Spleen (tissue), 11 donors: ENCODE measurements at regions not wholly inside any gene's neighbourhood (a gene's known extent, or its start where the extent isn't known, plus 50 kb on each side); places are given as distances from the start of the nearest gene placed in this dataset.

Experiments used
- DNase-seq: peaks from one replicate; pipeline ENCODE4 v3.0.0-alpha.2; 2020
- H3K27ac ChIP-seq, 8 donors: fragments of 200-600 bp; sonication (generic) in 7 of 8; 1 replicate in 4 of 8; 2 replicates in 4 of 8; pipeline versions ENCODE4 v1.5.0 to v1.8.0; 2016 to 2021; ENCODE audit warnings: inconsistent platforms in 4 of 8, mild to moderate bottlenecking in 4 of 8, moderate library complexity in 1 of 8
- H3K27me3 ChIP-seq, 7 donors: fragments of 200-600 bp; sonication (generic) in 6 of 7; replicated peaks in 1 of 7; 1 replicate in 4 of 7; 2 replicates in 3 of 7; pipeline versions ENCODE4 v1.5.0 to v1.8.0; 2016 to 2021; ENCODE audit warnings: inconsistent platforms in 3 of 7, mild to moderate bottlenecking in 1 of 7
- H3K36me3 ChIP-seq, 6 donors: fragments of 200-600 bp; sonication (generic) in 5 of 6; 1 replicate in 4 of 6; 2 replicates in 2 of 6; pipeline versions ENCODE4 v1.5.0 to v1.8.0; 2016 to 2021; ENCODE audit warnings: inconsistent platforms in 2 of 6
- H3K4me1 ChIP-seq, 6 donors: fragments of 200-600 bp; sonication (generic) in 5 of 6; 1 replicate in 3 of 6; 2 replicates in 3 of 6; pipeline versions ENCODE4 v1.5.0 to v1.8.0; 2016 to 2021; ENCODE audit warnings: inconsistent platforms in 3 of 6
- H3K4me3 ChIP-seq, 8 donors: fragments of 200-600 bp; sonication (generic) in 7 of 8; 1 replicate in 4 of 8; 2 replicates in 4 of 8; pipeline versions ENCODE4 v1.5.0 to v1.8.0; 2016 to 2021; ENCODE audit warnings: inconsistent platforms in 4 of 8, mild to moderate bottlenecking in 4 of 8, moderate library complexity in 2 of 8
- H3K9me3 ChIP-seq, 8 donors: fragments of 200-600 bp; sonication (generic) in 7 of 8; 1 replicate in 4 of 8; 2 replicates in 4 of 8; pipeline versions ENCODE4 v1.5.0 to v1.8.0; 2016 to 2021; ENCODE audit warnings: inconsistent platforms in 4 of 8
- CTCF ChIP-seq, 11 experiments: fragments of 200-600 bp in 7 of 11; fragments of 450-650 bp in 4 of 11; sonication (generic) in 4 of 11; IDR thresholded peaks in 8 of 11; conservative IDR thresholded peaks in 3 of 11; 1 replicate in 7 of 11; 2 replicates in 4 of 11; pipeline versions ENCODE4 v1.4.0 to v1.8.0; 2016 to 2021; ENCODE audit warnings: antibody characterized with exemption in 11 of 11, inconsistent platforms in 4 of 11, mild to moderate bottlenecking in 1 of 11
- POLR2A ChIP-seq, 3 donors: fragments of 450-650 bp; IDR thresholded peaks; one replicate each; pipeline ENCODE4 v1.5.1; 2017; ENCODE audit warnings: antibody characterized with exemption in 3 of 3, mild to moderate bottlenecking in 1 of 3
- POLR2AphosphoS5 ChIP-seq, 3 donors: sonication (generic); formaldehyde crosslinking; IDR thresholded peaks; one replicate each; pipeline ENCODE4 v1.5.1; 2017; ENCODE audit warnings: antibody characterized with exemption in 3 of 3
- WGBS, 5 donors: extraction: QIAGEN DNeasy Blood & Tissue Kit in 3 of 5; methylation state at CpG; one replicate each; pipeline versions ENCODE4 v1.1.5 to v1.1.7; 2013 to 2018; 5-methylcytosine and 5-hydroxymethylcytosine counted together
- intact Hi-C: fragments of 100-400 bp; cut with DNase I; formaldehyde crosslinking; loops from one replicate; pipeline ENCODE4 v1.15.0; 2023; ENCODE audit warnings: low total_unique reads
- donor health status: healthy with polysubstance abuse.
- donor health status: DM: no; HTN: no; CAD: no; lungs with moderate emphysema.
- donor health status: DM: no; HTN: no; CAD: no.
- donor health status: Bipolar disorder and iron deficiency.
- donor health status: healthy.
- donor health status: DM: no; HTN: no; CAD: no.
- donor health status: DM: yes; HTN: yes; CAD: no.

GRCh38 chr15:61379005-61379404 is 149.9 kb upstream of the RORA start:
- Histone ChIP-seq H3K27me3 (no peaks in the 10 kb centered on the region), H3K4me3 (no peak overlapping the region), H3K36me3 (no peaks in the 10 kb centered on the region), H3K27ac (no peak overlapping the region), H3K4me1 (no peaks in the 10 kb centered on the region), H3K9me3 (peaks cover 0 to 6% (median 0%) of the 10 kb centered on the region in 8 donors)
- no peak for DNase-seq
- TF ChIP-seq POLR2AphosphoS5 (IDR thresholded peaks at IDR 0.05) = no peak
- TF ChIP-seq POLR2A (IDR thresholded peaks at IDR 0.05) = no peak
- TF ChIP-seq CTCF (IDR thresholded peaks at IDR 0.05 in 8 of 11, conservative IDR thresholded peaks at IDR 0.05 in 3 of 11) = no peak
- 63 to 100% (median 90%) methylated on average over 1 of the region's 1 CpG for WGBS, 5 donors
- intact Hi-C loops = no loop called here

- Histone ChIP-seq H3K27me3 (no peaks in the 10 kb centered on the region), H3K4me3 (no peak overlapping the region), H3K9me3 (peaks cover 0 to 7% (median 0%) of the 10 kb centered on the region in 8 donors), H3K36me3 (no peaks in the 10 kb centered on the region), H3K27ac (no peak overlapping the region), H3K4me1 (no peaks in the 10 kb centered on the region)
- TF ChIP-seq POLR2AphosphoS5 (IDR thresholded peaks at IDR 0.05) = no peak
- 72 to 89% (median 87%) methylated on average over 2 of the region's 2 CpGs for WGBS, 5 donors
- no peak for DNase-seq
- intact Hi-C loops = no loop called here
These were observed 147.9 kb upstream of the RORA start for GRCh38 chr15:61376961-61377360.

- DNase-seq = no peak
- H3K36me3 ChIP-seq = no peaks in the 10 kb centered on the region
- no peak overlapping the region for H3K4me3 ChIP-seq
- H3K27me3 ChIP-seq = no peaks in the 10 kb centered on the region
- WGBS, 5 donors = 84 to 94% (median 91%) methylated on average over 3 of the region's 3 CpGs
- intact Hi-C loops = no loop called here
- TF ChIP-seq POLR2AphosphoS5 (IDR thresholded peaks at IDR 0.05) (no peak), CTCF (IDR thresholded peaks at IDR 0.05 in 8 of 11, conservative IDR thresholded peaks at IDR 0.05 in 3 of 11) (no peak), POLR2A (IDR thresholded peaks at IDR 0.05) (no peak)
- H3K4me1 ChIP-seq = no peaks in the 10 kb centered on the region
- peaks cover 0 to 11% (median 0%) of the 10 kb centered on the region in 8 donors for H3K9me3 ChIP-seq
- no peak overlapping the region for H3K27ac ChIP-seq
These were observed 147.4 kb upstream of the RORA start for GRCh38 chr15:61376516-61376915.

- 80 to 94% (median 91%) methylated on average over 2 of the region's 2 CpGs for WGBS, 5 donors
- no peaks in the 10 kb centered on the region for H3K36me3 ChIP-seq
- DNase-seq = no peak
- no peak overlapping the region for H3K27ac ChIP-seq
- no peak for TF ChIP-seq POLR2AphosphoS5 (IDR thresholded peaks at IDR 0.05)
- TF ChIP-seq CTCF (IDR thresholded peaks at IDR 0.05 in 8 of 11, conservative IDR thresholded peaks at IDR 0.05 in 3 of 11) = no peak
- no peak for TF ChIP-seq POLR2A (IDR thresholded peaks at IDR 0.05)
- no peaks in the 10 kb centered on the region for H3K4me1 ChIP-seq
- no peak overlapping the region for H3K4me3 ChIP-seq
- intact Hi-C loops = no loop called here
- H3K27me3 ChIP-seq = no peaks in the 10 kb centered on the region
- peaks cover 0 to 11% (median 0%) of the 10 kb centered on the region in 8 donors for H3K9me3 ChIP-seq
These were observed 145.7 kb upstream of the RORA start for GRCh38 chr15:61374848-61375247.

GRCh38 chr15:61367953-61368352 is 138.9 kb upstream of the RORA start:
- TF ChIP-seq POLR2AphosphoS5 (IDR thresholded peaks at IDR 0.05) = no peak
- no peak for TF ChIP-seq POLR2A (IDR thresholded peaks at IDR 0.05)
- TF ChIP-seq CTCF (IDR thresholded peaks at IDR 0.05 in 8 of 11, conservative IDR thresholded peaks at IDR 0.05 in 3 of 11) = no peak
- intact Hi-C loops = no loop called here
- H3K36me3 ChIP-seq = no peaks in the 10 kb centered on the region
- no peak overlapping the region for H3K27ac ChIP-seq
- no peak for DNase-seq
- peaks cover 0 to 29% (median 7%) of the 10 kb centered on the region in 8 donors for H3K9me3 ChIP-seq
- no peak overlapping the region for H3K4me3 ChIP-seq
- H3K4me1 ChIP-seq = no peaks in the 10 kb centered on the region
- H3K27me3 ChIP-seq = peaks cover 0 to 9% (median 0%) of the 10 kb centered on the region in 7 donors
- 93 to 97% (median 97%) methylated on average over 2 of the region's 2 CpGs for WGBS, 5 donors
